CD4-positive, alpha-beta T cell treated with Interleukin-6 for 4 hours (primary cell): ENCODE measurements at regions not wholly inside any gene's neighbourhood (a gene's known extent, or its start where the extent isn't known, plus 50 kb on each side); places are given as distances from the start of the nearest gene placed in this dataset.
"Not testable (repeated sequence)": the region's sequence is repeated elsewhere in the genome, so short reads cannot be mapped to it uniquely, and the experiment has no call there.

ENCODE experiments used
- DNase-seq: peaks from one replicate; pipeline ENCODE4 v3.0.0-alpha.2; 2020; ENCODE audit warnings: mixed read lengths

DNA sequence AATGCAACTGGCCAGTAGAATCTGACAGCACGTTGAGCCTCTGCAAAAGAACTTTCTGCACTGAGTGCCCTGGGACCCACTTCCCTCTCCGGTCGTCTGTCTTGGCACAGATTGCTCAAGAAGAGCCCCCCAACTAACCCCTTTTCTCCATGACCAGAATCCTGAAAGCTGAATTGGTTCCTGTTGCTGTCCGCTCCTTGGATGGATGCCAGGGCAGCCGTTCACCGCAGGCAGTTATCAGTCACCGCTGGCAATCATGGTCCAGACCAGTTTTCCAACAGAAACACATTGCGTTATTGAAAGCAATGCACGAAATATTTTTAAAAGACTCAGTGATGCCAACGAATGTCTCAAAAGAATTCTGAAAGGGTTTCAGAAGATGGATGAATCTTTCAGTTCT lies 733.7 kb upstream of the FRG1 start:
- no peak for DNase-seq

DNA sequence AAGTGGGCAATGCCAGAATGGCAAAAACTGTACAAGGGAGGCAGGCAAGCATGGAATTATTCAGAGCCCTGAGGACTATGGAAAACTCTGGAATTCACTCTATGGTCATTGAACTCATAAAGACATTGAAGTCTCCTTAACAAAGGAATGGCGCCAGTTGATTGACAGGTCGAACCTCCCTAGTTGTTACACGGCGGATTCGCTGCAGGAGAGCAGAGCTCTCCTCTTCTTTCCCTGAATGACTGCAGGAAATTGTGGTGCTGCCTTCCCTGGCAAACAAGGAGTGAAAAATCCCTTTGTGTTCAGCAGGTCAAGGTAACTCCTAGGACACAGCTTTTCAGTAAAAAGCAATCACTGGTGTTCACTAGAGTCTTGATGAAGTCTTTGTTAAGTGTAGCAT lies 732.8 kb upstream of the FRG1 start:
- no peak for DNase-seq

DNA sequence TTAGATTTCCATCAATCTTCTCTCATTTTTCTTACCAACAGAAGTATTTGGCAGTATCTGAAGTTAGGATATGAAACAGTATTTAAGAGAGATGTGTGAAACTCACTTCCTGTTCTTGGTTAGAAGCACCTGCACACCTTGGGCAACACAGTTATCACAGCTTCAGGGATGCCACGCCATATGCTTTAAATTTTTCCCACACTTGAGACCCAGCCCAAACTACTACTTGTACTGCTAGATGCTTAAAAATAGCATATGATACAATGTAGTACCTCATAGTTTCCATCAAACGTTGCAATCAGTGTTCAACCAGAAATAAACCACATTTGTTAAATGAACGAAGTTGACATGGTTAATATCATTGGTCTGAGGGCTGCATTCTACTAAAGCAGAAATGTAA lies 725.1 kb upstream of the FRG1 start:
- DNase-seq, result no peak

DNA sequence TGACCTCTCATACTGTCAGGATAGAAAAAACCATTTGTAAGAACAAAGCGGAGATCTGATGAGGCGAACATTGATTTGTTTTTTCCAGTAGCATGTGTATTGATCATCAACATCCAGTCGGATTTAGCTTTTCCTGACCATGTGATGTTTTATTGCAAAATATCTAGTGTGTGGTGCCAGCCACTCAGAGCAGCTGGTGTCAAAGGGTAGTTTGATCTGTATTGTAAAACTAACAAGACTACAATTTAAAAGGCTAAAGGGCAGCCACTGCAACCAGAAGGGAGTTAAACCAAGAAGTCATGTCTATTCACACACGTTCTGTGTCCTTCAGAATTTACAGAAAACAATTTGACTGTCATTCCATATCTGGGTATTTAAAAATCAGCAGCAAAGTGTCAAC lies 719.0 kb upstream of the FRG1 start:
- no peak for DNase-seq

DNA sequence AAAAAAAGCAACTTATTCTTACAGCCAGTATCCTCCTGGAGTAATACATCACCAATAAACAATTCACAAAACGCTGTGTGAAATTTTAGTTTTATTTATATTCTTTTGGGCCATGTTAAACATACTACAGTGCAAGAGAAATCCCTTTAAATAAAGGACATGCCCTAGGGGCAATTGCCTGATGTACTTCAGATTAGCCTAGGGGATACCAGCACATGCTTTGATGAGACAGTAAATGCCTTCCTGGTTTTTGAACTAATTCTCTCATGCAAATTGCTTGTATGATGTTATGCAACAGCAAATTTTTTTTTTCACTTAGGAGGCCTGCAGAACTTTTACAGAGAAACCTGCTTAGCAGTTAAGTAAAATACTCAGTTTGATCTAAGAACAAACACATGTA lies 711.9 kb upstream of the FRG1 start:
- DNase-seq, result no peak

DNA sequence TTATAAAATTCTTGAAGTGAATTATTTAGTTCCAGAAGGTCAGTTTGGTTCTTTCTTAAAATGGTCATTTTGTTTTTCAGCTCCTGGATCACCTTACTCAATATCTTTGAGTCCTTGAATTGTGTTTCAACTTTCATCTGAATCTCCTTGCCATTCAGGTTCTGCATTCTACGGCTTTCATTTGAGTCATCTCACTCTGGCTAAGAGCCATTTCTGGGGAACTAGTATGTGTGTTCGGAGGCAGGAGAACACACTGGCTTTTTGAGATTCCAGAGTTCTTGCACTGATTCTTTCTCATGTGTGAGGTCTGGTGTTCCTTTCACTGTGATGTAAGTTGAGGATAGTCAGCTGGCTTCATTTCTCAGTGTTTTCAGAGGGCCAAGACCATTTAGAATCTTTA lies 708.4 kb upstream of the FRG1 start:
- no peak for DNase-seq

DNA sequence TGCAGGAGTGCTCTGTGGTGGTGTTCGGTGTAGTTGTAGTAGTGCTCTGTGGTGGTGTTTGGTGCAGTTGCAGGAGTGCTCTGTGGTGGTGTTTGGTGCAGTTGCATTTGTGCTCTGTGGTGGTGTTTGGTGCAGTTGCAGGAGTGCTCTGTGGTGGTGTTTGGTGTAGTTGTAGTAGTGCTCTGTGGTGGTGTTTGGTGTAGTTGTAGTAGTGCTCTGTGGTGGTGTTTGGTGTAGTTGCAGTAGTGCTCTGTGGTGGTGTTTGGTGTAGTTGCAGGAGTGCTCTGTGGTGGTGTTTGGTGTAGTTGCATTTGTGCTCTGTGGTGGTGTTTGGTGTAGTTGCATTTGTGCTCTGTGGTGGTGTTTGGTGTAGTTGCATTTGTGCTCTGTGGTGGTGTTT lies 706.9 kb upstream of the FRG1 start:
- DNase-seq, result not testable (repeated sequence)

DNA sequence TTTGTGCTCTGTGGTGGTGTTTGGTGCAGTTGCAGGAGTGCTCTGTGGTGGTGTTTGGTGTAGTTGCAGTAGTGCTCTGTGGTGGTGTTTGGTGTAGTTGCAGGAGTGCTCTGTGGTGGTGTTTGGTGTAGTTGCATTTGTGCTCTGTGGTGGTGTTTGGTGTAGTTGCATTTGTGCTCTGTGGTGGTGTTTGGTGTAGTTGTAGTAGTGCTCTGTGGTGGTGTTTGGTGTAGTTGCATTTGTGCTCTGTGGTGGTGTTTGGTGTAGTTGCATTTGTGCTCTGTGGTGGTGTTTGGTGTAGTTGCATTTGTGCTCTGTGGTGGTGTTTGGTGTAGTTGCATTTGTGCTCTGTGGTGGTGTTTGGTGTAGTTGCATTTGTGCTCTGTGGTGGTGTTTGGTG lies 705.7 kb upstream of the FRG1 start:
- not testable (repeated sequence) for DNase-seq

DNA sequence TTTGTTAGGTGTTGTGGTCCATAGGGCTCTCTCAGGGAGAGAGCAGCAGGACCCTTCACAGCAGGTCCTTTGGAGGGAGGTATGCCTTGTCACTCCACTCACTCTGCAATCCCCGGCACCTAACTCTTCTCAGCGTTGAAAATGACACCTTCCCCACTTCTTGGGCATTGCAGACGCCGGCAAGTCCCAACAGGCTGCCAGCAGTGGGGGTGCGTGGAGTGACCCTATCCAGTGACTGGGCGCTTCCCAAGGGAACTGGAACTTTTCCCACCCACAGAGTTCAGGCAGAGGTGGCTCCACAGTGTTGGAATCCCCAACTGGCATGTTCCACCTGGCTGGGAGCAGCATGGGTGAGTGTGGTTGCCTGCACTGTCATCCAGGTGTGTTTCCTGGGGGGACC lies 705.1 kb upstream of the FRG1 start:
- no peak for DNase-seq

DNA sequence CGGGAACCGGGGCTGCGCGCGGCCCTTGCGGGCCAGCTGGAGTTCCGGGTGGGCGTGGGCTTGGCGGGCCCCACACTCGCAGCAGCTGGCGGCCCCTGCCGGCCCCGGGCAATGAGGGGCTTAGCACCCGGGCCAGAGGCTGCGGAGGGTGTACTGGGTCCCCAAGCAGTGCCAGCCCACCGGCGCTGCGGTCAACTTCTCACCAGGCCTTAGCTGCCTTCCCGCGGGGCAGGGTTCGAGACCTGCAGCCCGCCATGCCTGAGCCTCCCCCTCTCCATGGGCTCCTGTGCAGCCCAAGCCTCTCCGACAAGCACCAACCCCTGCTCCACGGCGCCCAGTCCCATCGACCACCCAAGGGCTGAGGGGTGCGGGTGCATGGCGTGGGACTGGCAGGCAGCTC lies 704.4 kb upstream of the FRG1 start:
- DNase-seq, result not testable (repeated sequence)

DNA sequence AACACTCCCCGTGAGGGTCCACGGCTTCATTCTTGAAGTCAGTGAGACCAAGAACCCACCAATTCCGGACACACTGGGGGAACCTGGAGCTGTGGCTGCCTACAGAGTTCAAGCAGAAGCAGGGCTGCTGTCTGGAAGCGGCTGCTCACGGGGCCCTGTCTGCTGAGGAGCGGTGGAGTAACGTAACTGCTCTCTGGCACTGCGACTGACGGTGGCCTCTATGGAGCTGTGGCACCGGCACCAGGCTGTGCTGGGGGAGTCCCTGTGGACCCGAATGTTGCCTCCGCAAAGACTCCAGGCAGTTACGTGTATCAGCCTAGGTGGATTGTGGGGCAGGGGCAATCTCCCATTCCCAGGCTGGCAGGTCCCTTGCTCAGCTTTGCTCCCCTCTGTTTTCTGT lies 703.3 kb upstream of the FRG1 start:
- DNase-seq, result no peak

DNA sequence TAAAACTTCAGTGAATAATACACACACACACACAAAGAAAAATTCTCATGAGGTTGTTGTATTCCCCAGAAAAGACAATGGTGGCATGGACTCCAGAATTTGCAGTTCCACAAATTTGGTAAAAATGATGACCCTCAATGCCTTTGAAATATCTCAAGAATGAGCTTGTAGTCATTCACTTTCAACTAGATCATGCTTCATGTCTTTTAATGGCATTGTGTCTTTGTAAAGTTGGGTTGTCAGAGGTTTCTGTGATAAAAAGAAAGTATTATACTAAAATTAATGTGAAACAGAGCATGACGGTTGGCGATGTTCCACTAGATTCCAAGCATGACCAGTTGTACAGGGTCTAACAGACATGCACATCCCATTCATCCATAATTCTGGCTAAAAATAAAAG lies 685.0 kb upstream of the FRG1 start:
- no peak for DNase-seq

DNA sequence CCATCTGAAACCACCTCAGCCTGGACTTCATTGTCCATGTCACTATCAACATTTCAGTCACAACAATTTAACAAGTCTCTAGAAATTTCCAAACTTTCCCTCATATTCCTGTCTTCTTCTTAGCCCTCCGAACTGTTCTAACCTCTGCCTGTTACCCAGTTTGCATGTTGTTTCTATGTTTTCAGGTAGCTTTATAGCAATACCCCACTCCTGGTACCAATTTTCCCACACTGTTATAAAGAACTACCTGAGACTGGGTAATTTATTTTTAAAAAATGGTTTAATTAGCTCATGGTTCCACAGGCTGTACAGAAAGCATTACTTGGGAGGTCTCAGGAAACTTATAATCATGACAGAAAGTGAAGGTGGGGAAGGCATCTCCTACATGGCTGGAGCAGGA lies 679.2 kb upstream of the FRG1 start:
- DNase-seq, result no peak

DNA sequence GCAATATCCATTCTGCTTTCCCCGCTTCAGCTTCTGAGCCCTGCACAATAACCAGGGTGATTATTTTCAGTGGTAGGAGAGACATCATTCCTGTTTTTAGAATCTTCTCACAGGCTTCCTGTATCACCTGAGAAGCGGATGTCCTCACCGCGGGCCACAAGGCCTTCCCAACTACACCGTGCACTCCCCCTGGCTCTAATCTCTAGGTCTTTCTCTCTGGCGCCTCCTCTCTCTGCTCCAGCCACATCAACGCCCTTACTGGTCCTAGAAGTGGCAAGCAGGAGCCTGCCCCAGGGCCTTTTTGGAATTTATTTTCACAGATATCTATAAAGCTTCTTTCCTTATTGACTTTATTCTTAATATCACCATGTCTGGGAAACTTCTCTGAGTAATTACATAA lies 675.2 kb upstream of the FRG1 start:
- no peak for DNase-seq

DNA sequence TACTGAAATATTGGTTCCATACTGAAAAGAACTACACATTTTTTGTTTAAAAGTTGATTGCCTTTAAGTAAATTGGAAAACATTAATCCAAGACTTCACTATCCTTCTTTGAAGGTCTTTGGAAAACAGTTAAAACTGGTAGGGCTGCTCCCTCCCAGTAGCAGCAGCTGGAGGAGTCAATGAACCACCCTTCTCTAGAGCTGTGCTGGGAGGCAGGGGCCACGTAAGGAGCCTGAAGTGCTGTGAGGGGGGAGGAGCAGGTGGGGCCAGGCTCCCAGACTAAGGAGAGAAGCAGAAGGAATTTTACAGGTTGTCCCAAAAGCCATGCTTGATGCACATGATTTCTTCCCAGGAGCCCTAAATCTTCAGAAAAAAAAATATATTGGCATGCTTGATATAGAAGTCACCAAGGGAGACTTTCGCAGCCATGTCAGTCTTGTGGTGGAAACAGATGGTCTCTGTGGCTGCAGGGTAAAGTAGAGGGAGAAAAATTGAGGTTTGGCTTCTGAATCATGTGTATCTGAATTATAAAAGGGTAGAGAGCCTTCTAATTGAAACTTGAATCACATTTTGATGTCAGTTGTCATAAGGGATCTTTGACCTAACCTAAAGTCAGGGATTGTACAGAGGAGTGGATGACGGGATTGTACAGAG lies 673.2 kb upstream of the FRG1 start:
- no peak for DNase-seq

DNA sequence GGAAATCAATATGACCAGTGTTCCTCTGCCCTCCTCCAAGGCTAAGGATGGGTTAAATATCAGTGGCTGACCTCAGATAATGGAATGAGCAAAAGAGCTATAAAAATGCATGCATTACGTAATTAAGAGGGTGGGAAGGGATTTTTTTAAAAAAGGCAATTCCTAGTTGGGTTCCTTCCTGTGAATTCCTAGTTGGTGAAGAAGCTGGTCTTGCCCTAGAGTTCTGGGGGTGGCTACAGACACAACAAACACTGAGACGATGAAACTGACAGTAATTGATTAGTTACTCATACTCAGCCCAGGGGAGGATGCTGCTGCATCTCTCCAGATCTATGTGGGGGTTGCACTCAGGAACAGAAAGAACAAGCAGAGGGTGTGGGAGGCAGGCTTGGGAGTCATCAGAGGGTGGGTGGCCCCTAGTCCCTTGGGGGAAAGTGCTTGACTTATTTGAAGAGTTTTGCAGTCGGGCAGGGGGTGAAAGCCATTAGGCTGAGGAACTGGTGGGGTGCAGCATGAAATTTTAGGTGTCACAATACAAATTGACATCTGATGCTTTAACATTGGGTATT lies 662.0 kb upstream of the FRG1 start:
- DNase-seq, result no peak

DNA sequence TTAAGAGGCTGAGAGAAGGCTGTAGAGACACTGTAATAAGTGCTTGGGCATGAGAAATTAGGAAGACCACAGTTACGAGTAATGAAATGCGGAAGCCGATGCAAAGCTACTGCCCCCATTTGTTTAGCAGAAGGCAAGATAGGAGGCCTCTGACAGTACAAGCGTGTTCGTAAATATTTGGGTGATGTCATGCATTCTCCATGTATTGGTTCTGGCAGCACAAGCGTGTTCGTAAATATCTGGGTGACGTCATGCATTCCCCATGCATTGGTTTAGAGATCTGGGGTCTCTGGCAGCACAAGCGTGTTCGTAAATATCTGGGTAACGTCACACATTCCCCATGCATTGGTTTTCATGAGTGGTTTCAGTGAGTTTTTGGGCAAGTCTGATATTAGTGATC lies 661.5 kb upstream of the FRG1 start:
- DNase-seq, result no peak

DNA sequence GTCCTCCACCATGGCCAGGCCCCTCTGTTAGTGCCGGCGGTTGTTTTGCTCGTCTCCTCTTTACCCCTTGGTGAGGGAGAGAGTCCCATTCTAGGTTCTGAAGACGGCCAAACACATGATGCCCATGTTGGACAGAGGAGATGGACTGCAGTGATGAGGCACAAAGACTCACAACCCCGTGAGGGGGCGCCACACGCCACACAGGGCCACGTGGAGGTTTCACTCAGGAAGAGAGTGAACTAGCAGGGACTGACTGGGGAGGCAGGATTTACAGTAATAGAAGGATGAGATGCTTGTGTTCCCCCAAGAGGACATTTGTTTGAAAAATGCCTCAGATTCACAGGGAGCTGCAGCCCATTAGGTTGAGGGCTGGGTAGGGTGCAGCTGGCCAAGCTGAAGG lies 655.3 kb upstream of the FRG1 start:
- no peak for DNase-seq

DNA sequence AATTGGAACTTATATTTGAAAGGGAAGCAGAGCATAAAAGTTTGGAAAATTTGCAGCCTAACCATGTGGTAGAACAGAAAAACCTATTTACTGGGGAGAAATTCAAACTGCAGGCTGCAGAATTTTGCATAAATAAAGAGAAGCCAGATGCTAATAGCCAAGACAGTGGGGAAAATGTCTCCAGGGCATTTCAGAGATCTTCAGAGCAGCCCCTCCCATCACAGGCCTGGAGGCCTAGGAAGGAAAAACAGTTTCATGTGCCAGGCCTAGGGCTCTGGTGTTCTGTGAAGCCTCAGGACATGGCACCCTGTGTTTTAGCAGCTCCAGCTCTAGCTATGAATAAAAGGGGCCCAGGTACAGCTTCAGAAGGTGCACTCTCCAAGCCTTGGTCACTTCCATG lies 648.7 kb upstream of the FRG1 start:
- no peak for DNase-seq

DNA sequence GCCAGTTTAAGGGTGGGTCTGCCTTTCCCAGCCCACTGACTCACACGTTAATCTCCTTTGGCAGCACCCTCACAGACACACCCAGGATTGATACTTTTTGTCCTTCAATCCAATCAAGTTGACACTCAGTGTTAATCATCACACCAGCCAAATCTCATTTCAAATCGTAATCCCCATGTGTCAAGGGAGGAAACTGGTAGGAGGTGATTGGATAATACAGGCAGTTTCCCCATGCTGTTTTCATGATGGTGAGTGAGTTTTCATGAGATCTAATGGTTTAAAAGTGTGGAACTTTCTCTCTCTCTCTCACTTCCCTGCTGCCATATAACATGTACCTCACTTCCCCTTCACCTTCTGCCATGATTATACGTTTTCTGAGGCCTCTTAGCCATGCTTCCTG lies 647.2 kb upstream of the FRG1 start:
- DNase-seq, result no peak

DNA sequence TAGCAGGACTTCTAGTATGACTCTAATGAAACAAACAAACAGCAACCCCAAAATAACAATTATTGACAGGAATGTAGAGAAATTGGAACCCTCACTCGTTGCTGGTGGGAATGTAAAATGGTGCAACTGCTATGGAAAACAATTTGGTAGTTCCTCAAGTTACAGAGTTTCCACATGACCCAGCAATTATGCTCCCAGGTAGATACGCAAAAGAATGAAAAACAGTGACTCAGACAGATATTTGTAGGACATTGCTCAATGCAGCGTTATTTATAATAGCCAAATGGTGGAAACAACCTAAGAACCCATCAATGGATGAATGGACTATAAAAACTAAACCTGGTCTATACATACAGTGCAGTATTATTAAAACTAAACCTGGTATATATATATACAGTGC lies 646.1 kb upstream of the FRG1 start:
- no peak for DNase-seq

DNA sequence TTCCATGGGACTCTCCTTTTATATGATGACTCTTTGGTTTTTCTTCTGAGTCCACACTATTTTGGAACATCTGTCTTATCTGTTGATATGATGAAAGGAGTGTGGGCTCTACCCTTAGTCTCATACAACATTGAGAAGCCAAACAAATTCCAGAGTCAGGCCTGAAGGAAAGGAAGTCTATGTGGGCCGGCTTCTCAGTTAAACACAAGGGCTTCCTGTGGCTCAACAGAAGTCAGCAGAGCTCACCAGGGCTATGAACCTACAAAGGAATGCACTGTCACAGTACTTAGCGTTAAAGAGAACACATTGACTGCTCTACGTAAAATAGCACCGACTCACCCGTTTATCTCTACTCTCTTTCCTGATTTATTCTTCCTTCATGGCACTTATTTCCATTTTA lies 641.0 kb upstream of the FRG1 start:
- no peak for DNase-seq

DNA sequence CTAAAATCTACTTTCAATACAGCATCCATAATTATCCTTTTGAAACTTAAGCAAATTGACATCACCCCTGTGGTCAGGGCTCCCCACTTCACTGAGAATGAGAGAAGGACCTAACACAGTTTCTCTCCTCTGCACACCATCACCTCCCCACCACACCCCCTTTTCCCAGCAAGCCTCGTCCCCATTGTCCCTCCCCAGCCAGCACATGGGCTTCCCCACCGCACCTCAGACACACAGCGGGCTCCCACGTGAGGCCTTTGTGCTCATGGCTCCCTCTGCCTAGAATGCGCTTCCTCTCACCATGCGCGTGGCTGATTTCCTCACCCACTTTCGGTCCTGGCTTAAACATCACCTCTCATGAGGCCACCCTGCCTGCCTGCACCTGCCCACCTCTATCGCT lies 639.0 kb upstream of the FRG1 start:
- no peak for DNase-seq

DNA sequence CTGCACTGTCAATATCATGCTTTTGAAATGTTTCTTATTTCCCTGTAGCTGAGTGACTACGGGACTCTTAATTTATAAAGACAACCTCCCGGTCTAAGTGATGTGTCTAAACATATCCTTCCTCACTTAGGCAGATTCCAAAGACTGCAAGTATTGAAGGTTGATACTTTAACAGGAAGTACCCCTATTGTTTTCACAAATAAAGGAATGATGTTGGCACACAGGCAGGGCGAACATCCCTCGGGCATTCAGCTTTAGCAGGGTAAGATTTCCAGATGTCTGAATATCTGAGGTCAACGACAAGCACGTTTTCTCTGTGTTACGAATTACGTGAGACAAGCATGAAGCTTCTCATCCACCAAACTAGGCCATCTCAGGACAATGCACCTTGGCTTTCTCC lies 638.0 kb upstream of the FRG1 start:
- no peak for DNase-seq

DNA sequence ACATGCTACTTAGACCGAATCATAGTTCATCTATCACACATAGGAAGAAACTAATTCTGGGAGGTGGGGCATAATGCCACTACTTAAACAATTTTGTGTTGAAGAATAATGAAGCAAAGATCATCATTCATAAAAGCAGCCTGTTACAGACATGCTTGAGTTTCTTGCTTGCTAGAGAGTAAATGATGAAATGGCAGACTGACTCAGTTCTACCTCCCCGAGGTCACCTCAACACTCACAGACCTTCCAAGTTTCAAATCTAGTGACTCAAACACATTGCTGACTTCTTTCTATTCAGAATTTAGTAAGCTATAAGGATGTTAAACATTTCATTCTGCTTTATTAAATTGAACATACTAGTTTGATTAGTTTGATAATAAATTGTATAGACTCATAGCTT lies 636.5 kb upstream of the FRG1 start:
- DNase-seq, result no peak

DNA sequence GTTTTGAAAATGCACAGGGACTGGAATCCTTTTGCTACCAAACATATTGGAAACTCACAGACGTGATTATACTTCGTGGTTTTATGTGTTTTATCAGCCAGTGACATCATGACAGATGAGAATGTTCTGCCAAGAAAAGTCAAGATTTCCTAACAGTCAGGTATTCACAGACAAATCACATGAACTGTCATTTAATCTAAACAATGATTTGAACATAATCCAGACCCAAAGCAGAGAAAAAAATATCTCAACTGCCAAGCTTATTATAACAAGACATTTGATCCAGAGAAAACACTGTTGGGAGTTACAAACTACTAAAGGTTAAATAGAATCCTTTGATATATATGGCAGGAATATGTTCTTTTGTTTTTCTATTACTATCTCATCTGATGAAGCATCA lies 635.9 kb upstream of the FRG1 start:
- DNase-seq, result no peak
